Lower lobe of right lung (tissue), 2 donors: ENCODE measurements at regions not wholly inside any gene's neighbourhood (a gene's known extent, or its start where the extent isn't known, plus 50 kb on each side); places are given as distances from the start of the nearest gene placed in this dataset.

ENCODE experiments used
- ATAC-seq, 2 donors: fragments of 200-7000 bp; cut with Tn5 transposase; one replicate each; pipeline ENCODE4 v1.9.1; 2020 to 2022; ENCODE audit warnings: mild to moderate bottlenecking in 2 of 2, moderate library complexity in 2 of 2
- DNase-seq: peaks from one replicate; pipeline ENCODE4 v3.0.0-alpha.2; 2020
- H3K27ac ChIP-seq: fragments of 200-600 bp; one replicate; pipeline ENCODE4 v1.8.0; 2022
- H3K27me3 ChIP-seq: fragments of 200-600 bp; one replicate; pipeline ENCODE4 v1.8.0; 2022; ENCODE audit warnings: low read depth
- H3K36me3 ChIP-seq: fragments of 200-600 bp; one replicate; pipeline ENCODE4 v1.8.0; 2022; ENCODE audit warnings: mild to moderate bottlenecking
- H3K4me1 ChIP-seq: fragments of 200-600 bp; one replicate; pipeline ENCODE4 v1.8.0; 2022
- H3K4me3 ChIP-seq: fragments of 200-600 bp; one replicate; pipeline ENCODE4 v1.8.0; 2022; ENCODE audit warnings: mild to moderate bottlenecking
- H3K9me3 ChIP-seq: fragments of 200-600 bp; one replicate; pipeline ENCODE4 v1.8.0; 2022
- intact Hi-C: fragments of 100-400 bp; cut with DNase I; formaldehyde crosslinking; loops from one replicate; pipeline ENCODE4 v1.11.0; 2022
- TF ChIP-seq, protein P1 (sequence below): fragments of 200-600 bp; IDR thresholded peaks from one replicate; pipeline ENCODE4 v1.8.0; 2022; ENCODE audit warnings: antibody characterized with exemption, mild to moderate bottlenecking
- donor health status: DM: no; HTN: yes; CAD: no; lungs with severe emphysema.

DNA sequence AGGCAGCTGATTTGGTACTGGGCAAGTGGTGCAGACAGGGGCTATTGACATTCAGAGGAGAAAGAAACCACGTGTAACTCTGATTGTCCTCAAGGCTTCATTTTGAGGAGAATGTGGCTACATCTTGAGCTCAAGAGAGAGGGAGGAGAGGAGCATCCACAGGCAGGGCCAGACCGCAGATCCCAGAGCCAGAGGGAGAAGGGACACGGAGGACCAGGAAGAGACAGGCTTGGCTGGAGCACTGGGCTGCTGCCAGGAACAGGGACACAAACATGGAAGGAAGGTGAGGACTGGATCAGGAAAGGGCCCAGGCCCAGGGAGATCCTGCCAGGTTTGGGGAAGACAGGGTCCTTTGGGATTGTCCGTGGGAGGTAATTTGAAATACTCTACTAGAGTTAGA is 158.3 kb downstream of the GPAM start:
- TF ChIP-seq, protein P1, sequence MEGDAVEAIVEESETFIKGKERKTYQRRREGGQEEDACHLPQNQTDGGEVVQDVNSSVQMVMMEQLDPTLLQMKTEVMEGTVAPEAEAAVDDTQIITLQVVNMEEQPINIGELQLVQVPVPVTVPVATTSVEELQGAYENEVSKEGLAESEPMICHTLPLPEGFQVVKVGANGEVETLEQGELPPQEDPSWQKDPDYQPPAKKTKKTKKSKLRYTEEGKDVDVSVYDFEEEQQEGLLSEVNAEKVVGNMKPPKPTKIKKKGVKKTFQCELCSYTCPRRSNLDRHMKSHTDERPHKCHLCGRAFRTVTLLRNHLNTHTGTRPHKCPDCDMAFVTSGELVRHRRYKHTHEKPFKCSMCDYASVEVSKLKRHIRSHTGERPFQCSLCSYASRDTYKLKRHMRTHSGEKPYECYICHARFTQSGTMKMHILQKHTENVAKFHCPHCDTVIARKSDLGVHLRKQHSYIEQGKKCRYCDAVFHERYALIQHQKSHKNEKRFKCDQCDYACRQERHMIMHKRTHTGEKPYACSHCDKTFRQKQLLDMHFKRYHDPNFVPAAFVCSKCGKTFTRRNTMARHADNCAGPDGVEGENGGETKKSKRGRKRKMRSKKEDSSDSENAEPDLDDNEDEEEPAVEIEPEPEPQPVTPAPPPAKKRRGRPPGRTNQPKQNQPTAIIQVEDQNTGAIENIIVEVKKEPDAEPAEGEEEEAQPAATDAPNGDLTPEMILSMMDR = no peak
- Histone ChIP-seq H3K4me3 (no peak overlapping the region), H3K27me3 (no peaks in the 10 kb centered on the region), H3K27ac (no peak overlapping the region), H3K4me1 (no peaks in the 10 kb centered on the region), H3K36me3 (no peaks in the 10 kb centered on the region), H3K9me3 (peaks cover 3% of the 10 kb centered on the region)
- no peak for DNase-seq
- no peak for ATAC-seq
- intact Hi-C loops = no loop called here

DNA sequence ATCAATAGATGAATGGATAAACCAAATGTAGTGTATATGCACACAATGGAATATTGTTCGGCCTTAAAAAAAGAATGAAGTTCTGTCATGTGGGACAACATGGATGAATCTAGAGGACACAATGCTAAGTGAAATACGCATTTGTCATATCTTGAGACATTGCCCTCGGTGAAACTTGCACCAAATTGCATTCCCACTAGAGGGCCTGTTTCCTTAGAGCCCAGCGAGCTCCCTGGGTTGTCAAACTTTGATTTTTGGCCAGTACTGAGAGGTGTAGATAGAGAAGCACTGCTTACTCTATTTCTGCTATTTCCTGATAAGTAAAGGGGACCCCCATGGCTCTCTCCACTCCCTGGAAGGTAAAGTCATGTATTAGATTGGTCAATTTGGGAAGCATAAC is 157.1 kb downstream of the GPAM start:
- intact Hi-C loops = no loop called here
- Histone ChIP-seq H3K4me1 (no peaks in the 10 kb centered on the region), H3K4me3 (no peak overlapping the region), H3K27me3 (no peaks in the 10 kb centered on the region), H3K36me3 (no peaks in the 10 kb centered on the region), H3K27ac (no peak overlapping the region), H3K9me3 (peaks cover 14% of the 10 kb centered on the region)
- DNase-seq = no peak
- ATAC-seq = no peak
- TF ChIP-seq, protein P1 = no peak

DNA sequence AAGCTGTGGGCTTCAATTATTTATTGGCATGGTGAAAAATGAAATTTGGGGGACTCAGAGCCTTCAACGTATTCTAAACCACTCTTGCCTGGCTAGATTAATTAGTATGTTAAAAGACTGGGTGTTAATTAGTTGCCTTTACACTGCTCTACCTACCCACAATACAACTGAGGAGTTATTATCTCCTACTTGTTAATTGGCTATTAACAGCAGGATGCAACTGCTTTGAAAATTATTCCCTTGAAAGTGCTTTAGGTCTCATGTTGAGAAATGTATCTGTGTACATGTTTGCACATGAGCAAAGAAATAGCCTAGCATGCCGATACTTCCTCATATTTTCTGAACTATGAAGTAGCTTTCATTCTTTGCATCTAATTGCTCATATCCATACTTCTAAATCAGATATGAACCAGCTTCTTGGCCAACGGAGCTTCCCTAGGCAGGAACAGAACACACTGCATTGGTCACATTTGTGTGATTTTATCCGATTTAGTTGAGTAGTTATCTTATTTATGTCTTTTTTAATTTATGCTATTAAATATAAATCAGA is 155.8 kb downstream of the GPAM start:
- TF ChIP-seq, protein P1 = no peak
- intact Hi-C loops = no loop called here

DNA sequence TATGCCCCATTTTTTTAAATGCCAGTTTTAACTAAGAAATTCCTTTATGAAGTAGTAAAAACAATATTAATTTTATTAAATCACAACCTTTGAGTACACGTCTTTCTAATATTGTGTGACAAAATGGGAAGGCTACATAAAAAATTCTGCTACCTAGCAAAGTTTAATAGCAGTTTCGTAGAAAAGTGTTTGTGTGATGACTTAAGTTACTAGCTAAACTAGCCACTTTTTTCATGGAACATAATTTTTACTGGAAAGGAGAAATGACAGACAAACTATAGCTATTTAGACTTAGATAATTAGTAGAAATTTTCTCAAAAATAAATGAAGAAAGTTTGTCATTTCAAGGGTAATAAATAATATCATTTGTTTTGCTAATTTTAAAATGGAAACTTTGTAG is 153.1 kb downstream of the GPAM start:
- intact Hi-C loops = no loop called here
- no peaks in the 10 kb centered on the region for H3K27me3 ChIP-seq
- ATAC-seq = no peak

More for the DNA sequence above, 155.8 kb downstream of the GPAM start:
- no peak for ATAC-seq
- Histone ChIP-seq H3K27me3 (no peaks in the 10 kb centered on the region), H3K36me3 (no peaks in the 10 kb centered on the region), H3K27ac (no peak overlapping the region), H3K4me1 (no peaks in the 10 kb centered on the region), H3K4me3 (no peak overlapping the region), H3K9me3 (peaks cover 16% of the 10 kb centered on the region)
- DNase-seq = no peak

DNA sequence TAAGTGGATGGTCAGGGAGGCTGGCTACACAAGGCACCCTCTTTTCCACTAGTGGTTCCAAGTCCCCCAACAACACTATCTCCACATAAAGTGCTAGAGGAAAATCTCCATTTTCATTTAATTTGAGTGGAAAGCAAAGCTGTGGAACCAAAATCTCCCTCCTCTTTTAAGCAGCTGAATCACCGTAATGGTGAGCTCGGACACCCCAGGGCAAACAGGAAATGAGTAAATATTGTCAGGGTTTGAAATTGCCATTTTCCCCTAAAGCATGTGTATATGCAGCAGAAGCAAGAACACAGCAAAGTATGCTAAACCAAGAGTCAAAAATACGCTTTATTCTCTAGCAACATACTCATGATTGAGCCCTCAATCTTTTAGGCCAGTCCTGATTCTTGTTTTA is 143.7 kb downstream of the GPAM start:
- Histone ChIP-seq H3K27me3 (no peaks in the 10 kb centered on the region), H3K27ac (no peak overlapping the region), H3K4me1 (no peaks in the 10 kb centered on the region), H3K4me3 (no peak overlapping the region), H3K36me3 (no peaks in the 10 kb centered on the region), H3K9me3 (no peaks in the 10 kb centered on the region)
- TF ChIP-seq, protein P1 = no peak
- ATAC-seq (no peak), DNase-seq (no peak)
- intact Hi-C loops = no loop called here

More for the DNA sequence above, 153.1 kb downstream of the GPAM start:
- Histone ChIP-seq H3K4me1 (no peaks in the 10 kb centered on the region), H3K9me3 (peaks cover 16% of the 10 kb centered on the region), H3K36me3 (no peaks in the 10 kb centered on the region), H3K27ac (no peak overlapping the region), H3K4me3 (no peak overlapping the region)
- TF ChIP-seq, protein P1 = no peak
- DNase-seq = no peak

DNA sequence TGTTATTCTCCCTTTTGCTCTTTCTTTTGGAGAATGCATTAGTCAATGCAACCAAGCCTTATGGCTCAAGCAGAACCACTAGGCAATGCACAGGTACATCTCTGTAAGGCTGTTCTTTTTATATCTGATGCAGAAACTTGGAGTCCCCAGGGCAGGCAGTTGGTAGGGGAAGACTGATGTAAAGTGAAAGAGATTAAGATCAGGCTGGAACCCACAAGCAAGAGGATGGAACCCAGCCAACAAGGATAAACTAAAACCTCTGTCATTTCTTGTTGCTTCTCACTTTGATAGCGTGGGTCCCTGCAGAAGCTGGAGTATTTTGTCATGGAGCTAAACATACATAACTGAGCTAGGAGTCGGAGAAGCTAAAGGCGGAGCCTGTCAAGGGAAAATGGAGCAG is 142.9 kb downstream of the GPAM start:
- no peaks in the 10 kb centered on the region for H3K9me3 ChIP-seq
- intact Hi-C loops = no loop called here
- TF ChIP-seq, protein P1 = no peak
- no peak overlapping the region for H3K4me3 ChIP-seq
- H3K27me3 ChIP-seq = no peaks in the 10 kb centered on the region
- DNase-seq (no peak), ATAC-seq (no peak)
- no peaks in the 10 kb centered on the region for H3K36me3 ChIP-seq
- no peaks in the 10 kb centered on the region for H3K4me1 ChIP-seq
- no peak overlapping the region for H3K27ac ChIP-seq
